Activated B cell treated with CpG ODN at 0.5 μM for 24 hours (primary cell): ENCODE measurements at regions not wholly inside any gene's neighbourhood (a gene's known extent, or its start where the extent isn't known, plus 50 kb on each side); places are given as distances from the start of the nearest gene placed in this dataset.

Experiments
- ATAC-seq: fragments of 200-7000 bp; cut with Tn5 transposase; one replicate; pipeline ENCODE4 v1.10.0; 2021; ENCODE audit warnings: low read depth, mild to moderate bottlenecking, moderate library complexity
- CTCF ChIA-PET: fragments of 350-600 bp; sonication (Branson Sonifier 250); formaldehyde crosslinking; loops from one replicate; lab custom pipeline; 2021; ENCODE audit warnings: antibody characterized with exemption; lab: Charles Lee
- POLR2A ChIA-PET: fragments of 350-600 bp; sonication (Branson Sonifier 250); formaldehyde crosslinking; loops from one replicate; lab custom pipeline; 2021; ENCODE audit warnings: antibody characterized with exemption; lab: Charles Lee
- DNase-seq: peaks from one replicate; pipeline ENCODE4 v3.0.0; 2022
- H3K27ac Mint-ChIP-seq: one replicate; pipeline ENCODE4 v1.8.0; 2020; ENCODE audit warnings: mixed read lengths
- H3K27me3 Mint-ChIP-seq: one replicate; pipeline ENCODE4 v1.8.0; 2021; ENCODE audit warnings: mixed read lengths
- H3K36me3 Mint-ChIP-seq: one replicate; pipeline ENCODE4 v1.8.0; 2021; ENCODE audit warnings: low read depth, mixed read lengths
- H3K4me1 Mint-ChIP-seq: one replicate; pipeline ENCODE4 v1.8.0; 2021; ENCODE audit warnings: mixed read lengths
- H3K4me3 Mint-ChIP-seq: one replicate; pipeline ENCODE4 v1.8.0; 2020; ENCODE audit warnings: mild to moderate bottlenecking, mixed read lengths
- H3K9me3 Mint-ChIP-seq: one replicate; pipeline ENCODE4 v1.8.0; 2020; ENCODE audit warnings: mixed read lengths
- CTCF ChIP-seq: fragments of 200-600 bp; IDR thresholded peaks from one replicate; pipeline ENCODE4 v1.8.0; 2022; ENCODE audit warnings: antibody characterized with exemption, mild to moderate bottlenecking
- intact Hi-C: fragments of 100-400 bp; cut with micrococcal nuclease; formaldehyde crosslinking; loops from one replicate; pipeline ENCODE4 v1.15.1; 2024

GRCh38 chr4:20428436-20429160 is 176.9 kb downstream of the SLIT2 start:
- Mint-ChIP-seq H3K27ac (no peak overlapping the region), H3K4me3 (no peak overlapping the region), H3K4me1 (no peaks in the 10 kb centered on the region), H3K27me3 (no peaks in the 10 kb centered on the region), H3K36me3 (no peaks in the 10 kb centered on the region), H3K9me3 (no peaks in the 10 kb centered on the region)
- ChIA-PET CTCF (no interaction called here), POLR2A (no interaction called here)
- no peak for TF ChIP-seq CTCF
- ATAC-seq: no peak
- intact Hi-C loops: loop anchor here (10.0 kb wide), 1 partner anchor 1734 kb away; no protein-coding TSS in a partner anchor
- DNase-seq: no peak

GRCh38 chr4:20430259-20430941 is 178.7 kb downstream of the SLIT2 start:
- Mint-ChIP-seq H3K36me3 (no peaks in the 10 kb centered on the region), H3K4me1 (no peaks in the 10 kb centered on the region), H3K9me3 (no peaks in the 10 kb centered on the region), H3K27ac (no peak overlapping the region), H3K4me3 (no peak overlapping the region), H3K27me3 (no peaks in the 10 kb centered on the region)
- ATAC-seq: no peak
- intact Hi-C loops: no loop called here
- POLR2A ChIA-PET: no interaction called here
- CTCF ChIA-PET: no interaction called here
- TF ChIP-seq CTCF: no peak
- DNase-seq: no peak

GRCh38 chr4:20431543-20431951 is 179.8 kb downstream of the SLIT2 start:
- H3K4me1 Mint-ChIP-seq: no peaks in the 10 kb centered on the region
- no peak overlapping the region for H3K27ac Mint-ChIP-seq
- no peak for DNase-seq
- no peaks in the 10 kb centered on the region for H3K36me3 Mint-ChIP-seq
- H3K9me3 Mint-ChIP-seq: no peaks in the 10 kb centered on the region
- no peak for TF ChIP-seq CTCF
- intact Hi-C loops: no loop called here
- POLR2A ChIA-PET: no interaction called here
- no peak for ATAC-seq
- no peak overlapping the region for H3K4me3 Mint-ChIP-seq
- CTCF ChIA-PET: no interaction called here
- no peaks in the 10 kb centered on the region for H3K27me3 Mint-ChIP-seq

GRCh38 chr4:20432088-20432487 is 180.4 kb downstream of the SLIT2 start:
- CTCF ChIA-PET: no interaction called here
- no peak for DNase-seq

More at GRCh38 chr4:20432088-20432487, 180.4 kb downstream of the SLIT2 start:
- intact Hi-C loops: no loop called here
- POLR2A ChIA-PET: no interaction called here
- H3K4me1 Mint-ChIP-seq: no peaks in the 10 kb centered on the region
- H3K4me3 Mint-ChIP-seq: no peak overlapping the region
- ATAC-seq: no peak
- no peaks in the 10 kb centered on the region for H3K36me3 Mint-ChIP-seq
- no peak for TF ChIP-seq CTCF
- no peaks in the 10 kb centered on the region for H3K9me3 Mint-ChIP-seq
- no peaks in the 10 kb centered on the region for H3K27me3 Mint-ChIP-seq
- H3K27ac Mint-ChIP-seq: no peak overlapping the region
